ENCODE measurements at regions not wholly inside any gene's neighbourhood (a gene's known extent, or its start where the extent isn't known, plus 50 kb on each side); places are given as distances from the start of the nearest gene placed in this dataset.

- TF ChIP-seq POLR2A (IDR thresholded peaks at IDR 0.05) (no peak), CTCF (IDR thresholded peaks at IDR 0.05) (no peak)
These were observed 104.5 kb downstream of the NR2F2 start for GRCh38 chr15:96435022-96435421.
